ENCODE measurements at regions not wholly inside any gene's neighbourhood (a gene's known extent, or its start where the extent isn't known, plus 50 kb on each side); places are given as distances from the start of the nearest gene placed in this dataset.

GRCh38 chr4:19403786-19404370 is 847.8 kb upstream of the SLIT2 start:
- Histone ChIP-seq H3K4me3 (ENCODE audit: low read length) (no peak overlapping the region), H3K4me2 (ENCODE audit: low read length) (no peak overlapping the region), H3K9me2 (replicated peaks; ENCODE audit: control insufficient read depth, low read length) (no peaks in the 10 kb centered on the region), H3K27me3 (ENCODE audit: control insufficient read depth, low read length) (no peaks in the 10 kb centered on the region), H3K79me2 (ENCODE audit: control insufficient read depth, low read length) (no peaks in the 10 kb centered on the region), H3F3A (ENCODE audit: control insufficient read depth, insufficient read depth) (no peaks in the 10 kb centered on the region), H3K27ac (ENCODE audit: low read depth, low read length) (no peak overlapping the region), H3K4me1 (ENCODE audit: control insufficient read depth, low read length) (no peaks in the 10 kb centered on the region), H4K20me1 (ENCODE audit: control insufficient read depth, insufficient read depth, low read depth, low read length) (no peaks in the 10 kb centered on the region), H3K9me3 (ENCODE audit: control insufficient read depth, insufficient read depth, low read length) (no peaks in the 10 kb centered on the region), H3K36me3 (ENCODE audit: control insufficient read depth, low read length) (no peaks in the 10 kb centered on the region)
- no peak for TF ChIP-seq CTCF (IDR thresholded peaks at IDR 0.05; ENCODE audit: low read depth, low read length, poor library complexity, severe bottlenecking)
- TF ChIP-seq EZH2phosphoT487 (IDR thresholded peaks at IDR 0.05; ENCODE audit: borderline replicate concordance, low read length): no peak

- H3K4me1 ChIP-seq (ENCODE audit: control insufficient read depth, low read length): no peaks in the 10 kb centered on the region
- no peaks in the 10 kb centered on the region for H3K9me2 ChIP-seq (replicated peaks; ENCODE audit: control insufficient read depth, low read length)
- H3K9me3 ChIP-seq (ENCODE audit: control insufficient read depth, insufficient read depth, low read length): no peaks in the 10 kb centered on the region
- H3K79me2 ChIP-seq (ENCODE audit: control insufficient read depth, low read length): no peaks in the 10 kb centered on the region
- H4K20me1 ChIP-seq (ENCODE audit: control insufficient read depth, insufficient read depth, low read depth, low read length): no peaks in the 10 kb centered on the region
- no peak overlapping the region for H3K4me3 ChIP-seq (ENCODE audit: low read length)
- H3K36me3 ChIP-seq (ENCODE audit: control insufficient read depth, low read length): no peaks in the 10 kb centered on the region
- H3K27ac ChIP-seq (ENCODE audit: low read depth, low read length): no peak overlapping the region
- H3F3A ChIP-seq (ENCODE audit: control insufficient read depth, insufficient read depth): no peaks in the 10 kb centered on the region
- H3K4me2 ChIP-seq (ENCODE audit: low read length): no peak overlapping the region
- no peaks in the 10 kb centered on the region for H3K27me3 ChIP-seq (ENCODE audit: control insufficient read depth, low read length)
- TF ChIP-seq EZH2phosphoT487 (IDR thresholded peaks at IDR 0.05; ENCODE audit: borderline replicate concordance, low read length) (no peak), CTCF (IDR thresholded peaks at IDR 0.05; ENCODE audit: low read depth, low read length, poor library complexity, severe bottlenecking) (no peak)
Observed at GRCh38 chr4:19402581-19403065, 849.1 kb upstream of the SLIT2 start.

- no peaks in the 10 kb centered on the region for H4K20me1 ChIP-seq (ENCODE audit: control insufficient read depth, insufficient read depth, low read depth, low read length)
- no peaks in the 10 kb centered on the region for H3K36me3 ChIP-seq (ENCODE audit: control insufficient read depth, low read length)
- no peaks in the 10 kb centered on the region for H3K27me3 ChIP-seq (ENCODE audit: control insufficient read depth, low read length)
- H3K9me2 ChIP-seq (replicated peaks; ENCODE audit: control insufficient read depth, low read length): no peaks in the 10 kb centered on the region
- no peaks in the 10 kb centered on the region for H3F3A ChIP-seq (ENCODE audit: control insufficient read depth, insufficient read depth)
- H3K4me1 ChIP-seq (ENCODE audit: control insufficient read depth, low read length): no peaks in the 10 kb centered on the region
- TF ChIP-seq CTCF (IDR thresholded peaks at IDR 0.05; ENCODE audit: low read depth, low read length, poor library complexity, severe bottlenecking): no peak
- TF ChIP-seq EZH2phosphoT487 (IDR thresholded peaks at IDR 0.05; ENCODE audit: borderline replicate concordance, low read length): no peak
- H3K27ac ChIP-seq (ENCODE audit: low read depth, low read length): no peak overlapping the region
- no peaks in the 10 kb centered on the region for H3K79me2 ChIP-seq (ENCODE audit: control insufficient read depth, low read length)
- H3K9me3 ChIP-seq (ENCODE audit: control insufficient read depth, insufficient read depth, low read length): no peaks in the 10 kb centered on the region
- H3K4me2 ChIP-seq (ENCODE audit: low read length): no peak overlapping the region
- no peak overlapping the region for H3K4me3 ChIP-seq (ENCODE audit: low read length)
Observed at GRCh38 chr4:19401301-19402080, 850.2 kb upstream of the SLIT2 start.

Data from DOHH2 (cell line).